HG03135 (cell line): ENCODE measurements at regions not wholly inside any gene's neighbourhood (a gene's known extent, or its start where the extent isn't known, plus 50 kb on each side); places are given as distances from the start of the nearest gene placed in this dataset.

Experiments
- ATAC-seq: cut with Tn5 transposase; IDR thresholded peaks from one replicate; pipeline ENCODE4 v1.9.1; 2021; ENCODE audit warnings: mild to moderate bottlenecking, moderate library complexity; ENCODE audit not compliant: unreplicated experiment

DNA sequence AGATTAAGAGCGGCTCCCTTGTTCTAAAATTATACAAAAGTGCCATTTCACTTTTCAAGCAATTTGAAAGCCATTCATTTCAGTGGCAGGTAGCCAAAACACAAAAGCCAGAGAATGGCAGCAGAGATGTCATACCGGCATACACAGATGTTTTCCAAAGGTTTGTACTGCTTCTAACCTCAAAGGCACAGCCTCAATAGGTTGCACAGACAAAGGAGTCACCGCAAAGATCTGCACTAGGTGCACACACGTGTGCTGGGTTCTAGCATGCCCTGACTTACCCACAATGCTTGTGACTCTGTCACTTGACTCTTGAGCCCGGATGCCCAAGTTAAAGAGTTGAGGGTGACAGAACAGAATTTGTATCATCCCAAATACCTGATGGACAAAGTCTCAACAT lies 448.9 kb upstream of the ADGRL2 start:
- no peak for ATAC-seq

DNA sequence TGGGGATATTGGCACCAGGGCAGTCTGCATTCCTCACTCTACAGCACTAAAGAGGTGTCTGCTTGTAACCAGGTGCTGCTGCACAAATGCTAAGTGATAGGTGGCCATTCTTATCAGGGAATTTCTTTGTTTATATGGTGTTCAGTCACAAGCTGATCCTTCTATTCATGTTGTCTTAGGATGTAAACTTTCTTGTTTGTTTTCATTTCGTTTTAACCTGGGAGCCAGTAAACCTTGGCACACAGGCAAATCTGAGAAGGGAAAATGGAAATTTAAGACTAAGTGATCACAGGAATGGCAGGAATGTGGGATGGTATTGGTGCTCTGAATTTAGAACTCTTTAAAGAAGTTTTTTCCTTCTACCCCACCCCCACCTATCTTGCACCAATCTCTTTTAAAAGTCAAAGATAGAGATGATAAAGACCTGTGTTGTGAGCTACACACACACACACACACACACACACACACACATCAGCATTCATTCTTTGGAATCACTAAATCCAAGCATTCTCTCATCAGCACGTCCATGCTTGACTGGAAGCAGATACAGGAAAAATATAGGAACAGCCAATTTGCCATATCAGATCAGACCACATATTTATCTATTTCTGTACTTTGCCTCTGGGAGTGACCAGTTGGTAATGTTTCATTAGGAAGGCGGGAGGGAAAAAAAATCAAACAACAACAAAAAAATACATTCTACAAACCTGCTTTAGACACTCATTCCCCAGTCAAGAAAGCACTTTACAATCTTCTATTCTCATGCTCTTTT lies 451.4 kb upstream of the ADGRL2 start:
- ATAC-seq, result no peak

DNA sequence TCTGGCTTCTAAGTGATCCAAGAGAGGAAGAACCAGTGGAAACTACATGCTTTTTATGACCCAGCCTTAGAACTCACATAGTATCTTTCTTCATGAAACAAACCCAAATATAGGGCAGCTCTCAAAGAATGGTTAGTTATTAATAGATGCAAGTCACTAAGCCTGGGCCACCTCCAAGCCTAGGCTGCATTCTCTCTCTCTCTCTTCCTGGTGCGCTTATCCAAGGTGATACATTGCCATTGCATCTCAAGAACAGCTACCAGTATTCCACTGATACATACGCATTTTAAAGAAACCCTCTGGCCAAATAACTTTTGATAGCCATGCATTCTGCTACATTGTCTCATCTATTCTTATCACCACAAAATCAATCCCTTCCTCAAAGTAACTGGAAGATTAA lies 455.6 kb upstream of the ADGRL2 start:
- ATAC-seq, result no peak

DNA sequence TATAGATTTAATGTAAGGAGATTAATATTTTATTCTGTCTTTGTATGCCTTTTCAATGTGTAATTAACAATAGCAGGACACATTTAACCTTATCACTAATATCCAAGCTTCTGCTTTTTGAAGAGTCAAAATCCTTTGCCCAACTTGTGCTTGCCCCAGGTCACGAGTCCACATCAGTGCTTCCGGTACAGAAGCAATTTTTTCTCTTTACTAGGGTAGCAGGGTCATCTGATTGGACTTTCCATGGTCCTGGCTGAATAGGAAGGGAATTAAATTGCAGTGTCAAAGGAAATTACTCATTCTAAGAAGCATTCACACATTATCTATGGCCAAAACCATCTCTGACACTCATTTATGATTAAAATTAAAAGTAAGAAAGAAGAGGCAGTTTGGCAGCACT lies 460.5 kb upstream of the ADGRL2 start:
- ATAC-seq, result no peak

DNA sequence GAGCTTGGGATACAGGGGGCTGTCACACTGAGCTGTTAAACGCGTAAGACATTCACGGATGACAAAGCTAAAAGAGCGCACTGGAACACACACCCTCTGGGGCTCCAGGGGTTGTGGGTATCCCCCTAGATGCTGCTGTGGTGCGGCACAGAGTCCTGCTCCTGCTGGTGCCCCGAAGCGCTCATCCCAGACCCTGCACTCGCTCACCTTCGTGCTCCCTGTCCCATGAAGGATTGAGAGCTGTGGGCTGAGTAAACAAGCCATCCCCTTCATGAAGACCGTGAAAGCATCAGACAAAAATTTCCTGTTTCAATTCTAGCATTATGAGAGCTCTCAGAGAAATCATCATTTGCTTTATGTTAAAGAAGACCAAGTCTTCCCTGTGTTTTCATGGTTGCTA lies 463.5 kb upstream of the ADGRL2 start:
- ATAC-seq, result no peak

DNA sequence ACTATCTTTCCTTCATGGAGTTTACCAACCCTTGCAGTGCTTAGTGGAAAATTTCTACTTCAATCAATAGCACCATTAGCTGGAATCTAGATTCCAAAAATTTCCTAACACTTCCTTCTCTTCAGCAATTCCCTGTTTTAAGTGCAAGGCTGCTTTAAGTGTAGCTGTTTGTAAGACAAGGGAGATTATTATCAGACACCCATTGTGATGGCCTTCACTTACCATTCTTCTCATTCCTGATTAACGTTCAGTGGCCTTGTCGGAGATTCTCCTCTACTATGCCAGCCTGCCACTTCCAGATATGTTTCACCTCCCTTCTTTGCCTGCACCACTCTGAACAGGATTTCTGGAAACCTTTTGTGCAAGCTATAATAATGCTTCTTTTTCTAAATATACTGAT lies 464.9 kb upstream of the ADGRL2 start:
- no peak for ATAC-seq

DNA sequence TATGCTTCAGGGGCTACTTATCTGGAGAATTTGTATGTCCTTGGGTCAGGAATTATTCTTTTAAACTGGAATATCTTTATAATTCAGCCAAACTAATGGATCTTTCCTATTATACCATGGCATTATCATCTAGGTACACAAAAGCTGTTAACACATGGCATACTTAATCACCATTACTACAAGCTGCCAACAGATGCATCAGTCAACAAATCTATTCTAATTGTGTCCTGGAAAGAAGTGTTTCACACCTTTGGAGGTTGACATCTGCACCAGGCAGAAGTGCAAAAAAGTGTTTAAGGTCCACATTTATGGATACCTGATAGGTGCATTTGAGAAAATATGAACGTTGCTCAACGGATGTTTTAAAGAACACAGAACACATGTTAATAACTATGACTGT lies 470.2 kb upstream of the ADGRL2 start:
- ATAC-seq, result no peak

DNA sequence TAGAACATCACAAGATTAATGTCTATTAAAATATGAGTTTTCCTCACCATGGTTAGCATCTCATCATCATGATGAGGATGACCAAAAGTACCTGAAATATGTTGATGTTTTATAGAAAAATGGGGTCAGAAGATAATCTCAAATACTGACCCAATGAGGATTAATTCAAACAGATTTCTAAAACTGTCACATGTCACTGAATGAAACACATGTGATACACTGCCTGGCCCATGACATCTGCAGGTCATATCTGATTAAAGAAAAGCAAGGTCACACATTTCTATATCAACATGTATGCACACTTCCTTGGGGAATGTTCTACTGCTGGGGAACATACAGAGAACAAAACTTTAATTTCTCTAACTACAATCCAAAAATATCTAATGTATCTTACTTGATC lies 470.6 kb upstream of the ADGRL2 start:
- ATAC-seq, result no peak

DNA sequence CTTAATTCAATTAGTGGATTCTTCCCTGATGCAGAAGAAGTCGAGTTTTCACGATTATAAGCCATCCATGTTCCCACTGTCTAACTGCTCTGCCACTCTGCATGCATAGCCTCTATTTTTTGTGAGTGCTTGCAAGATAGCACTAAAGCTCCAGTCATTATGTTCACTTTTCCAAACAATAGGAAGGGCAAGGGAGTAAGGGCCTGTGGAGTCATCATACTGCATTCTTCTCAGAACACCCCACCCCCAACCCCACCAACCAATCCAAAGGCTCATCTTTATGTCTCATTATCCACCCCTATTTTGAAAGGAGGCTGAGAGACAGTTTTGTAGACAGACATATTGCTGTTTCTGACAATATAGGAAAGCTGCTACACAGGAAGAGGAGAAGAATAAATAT lies 471.7 kb upstream of the ADGRL2 start:
- ATAC-seq, result no peak

DNA sequence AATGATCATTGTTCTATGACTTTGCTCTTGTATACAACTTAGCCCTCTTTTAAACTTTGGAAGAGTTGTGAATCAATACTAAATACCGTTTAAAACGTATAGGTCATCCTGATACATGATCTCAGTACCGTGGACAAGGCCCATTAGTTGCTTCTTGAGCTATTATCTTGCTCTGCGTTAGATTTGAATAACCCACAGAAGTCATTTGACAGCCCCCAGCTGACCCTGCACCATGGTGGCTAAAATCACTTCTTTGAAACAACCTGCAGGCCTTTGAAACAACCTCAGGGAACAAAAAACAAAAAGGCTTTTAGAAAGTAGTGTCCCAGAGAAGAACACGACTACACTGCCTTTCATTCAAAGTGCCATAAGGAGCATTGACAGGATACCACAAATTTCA lies 473.0 kb upstream of the ADGRL2 start:
- ATAC-seq, result no peak

DNA sequence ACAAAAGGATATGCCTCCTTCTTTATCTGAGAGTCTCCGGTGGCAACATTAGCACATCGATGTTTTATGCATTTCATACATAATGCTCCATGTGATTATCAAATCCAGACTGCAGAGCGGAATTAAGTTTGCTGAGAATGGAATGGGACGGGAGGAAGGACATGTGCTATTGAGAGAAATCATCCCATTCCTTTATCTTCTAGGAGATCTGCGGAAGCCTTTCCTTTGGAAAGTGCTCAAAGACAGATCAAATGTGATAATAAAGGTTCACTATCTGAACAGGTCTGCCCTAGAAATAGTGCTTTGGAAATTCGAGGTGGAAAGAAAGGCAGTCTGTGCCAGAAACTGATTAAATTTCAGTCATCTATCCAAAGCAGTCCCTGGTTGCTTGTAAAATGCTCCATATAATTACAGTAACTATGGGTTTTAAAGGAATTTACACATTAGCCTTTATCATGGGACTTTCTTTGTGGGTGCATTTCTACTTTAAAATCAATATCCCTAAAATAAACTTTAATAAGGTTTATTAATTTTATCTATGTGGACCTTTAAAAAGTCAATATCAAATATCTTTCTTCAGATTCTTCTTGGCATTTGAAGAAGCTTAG lies 473.5 kb upstream of the ADGRL2 start:
- ATAC-seq, result no peak

DNA sequence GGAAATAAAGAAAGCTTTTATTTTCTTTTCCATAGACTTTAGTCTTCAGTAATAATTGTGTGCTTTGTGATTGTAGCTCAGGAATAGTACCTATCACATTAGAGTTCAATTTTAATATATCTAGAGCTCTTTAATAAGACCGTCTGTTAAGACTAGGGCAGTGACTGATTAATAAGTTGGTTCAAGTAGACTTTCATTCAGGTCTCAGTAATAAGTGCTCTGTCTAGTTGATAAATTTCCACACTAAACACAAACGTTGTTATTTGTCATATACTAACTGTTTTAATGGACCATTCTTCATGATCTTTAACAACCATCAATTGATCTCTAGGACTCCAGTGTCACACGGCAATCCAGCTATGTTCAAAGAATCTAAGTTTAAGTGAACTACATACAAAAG lies 474.5 kb upstream of the ADGRL2 start:
- ATAC-seq, result no peak

DNA sequence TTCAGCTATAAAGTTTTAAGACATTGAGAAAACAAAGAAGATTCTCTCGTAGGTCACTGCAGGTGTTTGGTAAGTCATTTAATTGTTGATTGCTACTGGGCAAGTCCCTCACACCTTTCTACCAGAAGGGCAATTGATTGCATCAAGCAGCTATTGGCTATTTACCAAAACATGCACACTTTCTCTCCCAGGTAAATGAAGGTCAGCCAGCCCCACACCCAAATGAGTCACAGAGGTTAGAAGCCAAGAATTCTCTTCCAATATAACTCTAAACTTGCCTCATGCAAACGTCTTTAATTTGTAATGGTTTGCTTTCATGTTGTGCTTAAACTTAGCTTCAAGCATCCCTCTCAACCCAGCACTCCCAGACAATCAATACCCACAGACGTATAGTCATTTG lies 475.3 kb upstream of the ADGRL2 start:
- ATAC-seq, result no peak

DNA sequence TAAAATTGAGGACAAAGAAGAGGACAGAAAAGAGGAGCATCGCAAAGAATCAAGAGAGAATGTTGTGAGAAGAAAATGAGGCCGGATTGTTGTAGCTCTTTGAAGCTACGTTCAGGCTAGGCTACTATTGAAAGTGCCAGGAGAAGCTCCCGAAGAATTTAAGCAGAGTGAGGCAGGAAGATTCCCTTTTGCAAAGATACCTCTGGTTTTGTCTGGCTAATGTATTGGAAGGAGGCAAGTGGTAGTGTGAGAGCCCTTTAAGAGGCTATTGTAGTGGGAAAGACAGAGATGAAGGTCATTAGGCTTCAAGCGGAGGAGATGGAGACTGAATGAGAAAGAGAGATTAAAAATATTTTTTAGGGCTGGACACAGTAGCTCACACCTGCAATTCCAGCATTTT lies 476.9 kb upstream of the ADGRL2 start:
- ATAC-seq, result no peak

DNA sequence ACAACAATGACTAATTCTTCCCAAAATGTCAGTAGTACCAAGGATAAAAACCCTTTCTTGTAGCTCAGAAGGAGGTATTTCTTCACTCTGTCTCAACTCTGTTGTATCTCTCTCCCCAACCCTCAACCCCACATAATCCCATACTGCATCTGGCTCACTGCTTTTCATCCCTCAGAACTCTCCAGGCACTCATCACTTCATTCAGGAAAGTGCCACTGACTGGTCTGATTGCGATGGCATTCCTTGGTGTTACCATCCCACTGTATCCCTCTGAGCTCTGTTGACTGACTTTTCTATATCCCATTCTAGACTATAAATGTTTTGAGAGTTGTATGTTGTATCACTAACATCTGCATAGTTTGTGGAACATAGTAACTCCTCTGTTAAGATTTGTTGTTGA lies 483.5 kb upstream of the ADGRL2 start:
- no peak for ATAC-seq

DNA sequence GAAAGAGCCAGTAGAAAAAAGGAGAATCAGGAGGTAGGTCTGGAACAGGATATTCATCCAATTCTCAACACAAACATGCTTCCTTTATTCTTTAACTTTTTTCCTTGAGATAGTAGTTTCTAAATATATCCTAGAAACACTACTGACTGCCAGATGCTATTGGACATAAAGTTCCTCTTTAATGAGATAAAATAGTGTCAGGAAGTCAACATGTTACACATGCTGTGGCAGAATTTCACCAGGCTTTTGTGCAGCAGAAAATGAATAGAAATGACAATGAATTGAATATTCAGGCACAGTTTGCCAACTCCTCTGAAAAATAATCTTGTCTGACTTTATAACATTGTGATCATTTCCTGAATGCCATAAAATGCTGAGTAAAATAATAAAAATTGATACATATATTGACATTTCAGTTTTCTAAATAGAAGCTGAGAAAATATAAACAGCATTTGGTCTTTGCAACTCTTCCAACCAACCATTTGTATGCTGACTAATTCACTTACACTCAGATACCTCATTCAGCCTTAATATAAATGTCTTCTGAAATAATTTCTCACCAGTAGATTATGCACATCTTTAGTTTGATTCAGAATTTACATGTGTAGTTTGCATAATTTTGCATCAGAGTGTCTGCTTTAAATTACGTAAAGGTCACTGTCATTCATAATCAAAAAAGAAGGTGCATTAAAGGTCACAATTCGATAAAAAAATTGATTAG lies 486.1 kb upstream of the ADGRL2 start:
- no peak for ATAC-seq

DNA sequence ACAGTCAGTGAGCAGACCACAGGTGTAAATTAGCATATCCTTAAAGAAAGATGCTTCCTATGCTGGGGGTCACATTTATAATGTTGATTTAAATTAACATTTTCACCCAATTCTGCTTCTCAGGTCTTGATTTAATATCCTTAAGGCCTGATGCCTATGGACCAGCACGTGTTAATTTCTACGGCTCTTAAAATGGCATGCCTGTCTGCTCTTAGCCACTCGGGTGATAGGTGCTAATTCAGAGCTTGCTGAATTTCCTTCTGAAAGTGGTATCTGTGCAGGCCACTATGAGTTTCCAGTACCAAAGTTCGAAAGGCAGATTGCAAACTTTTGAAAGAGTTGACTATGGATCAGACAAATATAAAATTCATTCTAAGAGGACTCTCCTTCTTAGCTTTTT lies 487.4 kb upstream of the ADGRL2 start:
- no peak for ATAC-seq

DNA sequence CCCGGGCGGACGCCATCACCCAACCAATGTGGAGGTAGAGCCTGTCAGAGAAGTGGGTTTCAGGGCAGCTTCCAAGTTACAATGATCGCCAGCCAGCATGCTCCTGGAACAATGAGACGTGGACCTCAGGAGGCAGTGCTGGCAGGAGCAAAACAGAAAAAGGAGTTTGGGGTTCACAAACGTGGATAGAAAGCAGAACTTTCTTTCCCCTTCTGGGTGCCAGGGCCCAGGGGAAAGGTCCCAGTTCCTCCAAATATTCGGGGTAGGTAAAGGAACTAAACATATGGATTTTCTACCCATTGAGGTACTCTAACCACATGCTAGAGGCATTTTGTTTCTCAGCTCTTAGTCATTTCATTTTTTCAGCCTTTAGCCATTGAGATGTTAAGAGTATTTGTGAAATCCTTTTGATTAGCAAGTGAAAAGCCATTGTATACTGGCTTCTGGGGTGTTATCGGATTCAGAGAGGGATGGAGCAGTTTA lies 488.4 kb upstream of the ADGRL2 start:
- no peak for ATAC-seq

DNA sequence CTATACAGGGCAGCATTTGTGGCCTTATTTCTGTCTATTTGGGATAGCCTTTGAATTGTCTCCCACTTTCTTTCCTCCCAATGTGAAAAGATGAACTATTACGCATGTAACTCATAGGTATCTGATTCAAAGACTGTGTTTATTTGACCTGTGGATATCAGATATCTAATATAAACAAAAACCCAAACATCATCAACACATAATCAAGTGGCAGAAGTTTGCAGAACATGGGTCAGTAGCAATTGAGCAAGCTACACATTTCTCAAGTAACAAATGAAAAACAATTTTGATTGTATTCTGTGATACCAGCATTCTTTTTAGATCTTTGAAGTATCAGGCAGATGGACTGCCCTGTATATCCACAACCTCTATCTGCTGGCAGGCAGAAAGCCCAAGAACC lies 490.5 kb upstream of the ADGRL2 start:
- no peak for ATAC-seq

DNA sequence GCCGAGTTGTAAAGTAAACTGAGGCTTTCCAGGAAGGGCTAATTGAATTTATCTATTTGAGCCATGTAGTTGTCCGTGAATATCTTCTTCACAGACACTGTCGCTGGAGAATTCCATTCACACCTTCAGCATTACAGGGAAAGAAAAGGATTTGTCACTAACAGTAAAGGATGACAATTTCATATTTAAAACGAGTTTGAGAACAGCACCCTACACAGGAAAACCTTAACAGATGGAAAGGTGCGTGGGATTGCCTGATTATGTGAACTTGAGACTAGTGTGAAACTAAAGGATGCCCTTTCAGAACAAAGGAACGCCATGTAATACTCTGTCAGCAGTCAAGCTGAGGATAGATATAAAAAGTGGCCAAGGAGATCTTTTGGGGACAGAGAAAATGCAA lies 492.5 kb upstream of the ADGRL2 start:
- no peak for ATAC-seq

DNA sequence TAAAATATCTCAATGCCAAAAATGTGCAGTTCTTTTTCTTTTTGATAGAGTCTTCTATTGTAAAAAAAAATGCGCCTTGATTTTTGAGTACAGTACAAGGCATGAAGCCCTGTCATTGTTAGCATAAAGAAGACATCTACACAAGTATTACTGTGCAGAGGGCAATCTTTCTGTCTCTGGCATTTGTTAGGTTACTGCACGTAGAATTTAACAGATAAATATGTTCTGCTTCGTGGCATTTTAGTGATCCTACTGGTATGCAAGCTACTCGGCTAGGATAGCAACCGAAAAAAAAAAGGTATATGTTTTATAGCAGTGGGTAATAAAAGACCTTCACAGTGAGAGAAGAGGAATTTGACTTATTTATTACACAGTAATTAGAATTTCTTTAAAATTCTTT lies 492.9 kb upstream of the ADGRL2 start:
- ATAC-seq, result no peak

DNA sequence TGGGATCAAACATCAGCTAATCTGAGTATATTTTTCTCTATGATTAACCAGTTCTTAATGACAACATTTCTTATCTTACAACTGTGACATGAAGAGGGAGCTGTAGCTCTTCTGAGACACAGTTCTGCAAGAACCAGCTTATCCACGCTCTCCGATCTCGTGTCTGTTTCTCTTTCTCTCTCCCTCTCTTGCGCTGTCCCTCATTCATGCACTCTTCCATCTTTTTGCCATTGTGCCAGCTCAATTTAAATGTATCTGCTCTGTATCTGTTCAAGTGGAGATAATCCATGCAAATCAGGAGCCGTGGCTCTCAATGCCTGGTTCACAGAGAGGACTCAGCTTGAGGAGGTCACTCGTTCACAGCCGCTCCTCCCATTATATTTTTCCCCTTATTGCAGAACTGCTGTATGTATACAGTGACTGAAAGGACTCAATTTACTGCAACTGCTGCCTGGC lies 494.7 kb upstream of the ADGRL2 start:
- ATAC-seq, result no peak
